H9 (cell line): ENCODE measurements at regions not wholly inside any gene's neighbourhood (a gene's known extent, or its start where the extent isn't known, plus 50 kb on each side); places are given as distances from the start of the nearest gene placed in this dataset.

ENCODE experiments used
- DNase-seq: peaks from one replicate; pipeline ENCODE4 v3.0.0-alpha.2; 2017
- H2AFZ ChIP-seq: one replicate; pipeline ENCODE4 v1.6.1; 2013; ENCODE audit warnings: mild to moderate bottlenecking, low read length, control low read depth, moderate library complexity
- H2AK5ac ChIP-seq: 2 replicates; pipeline ENCODE4 v1.6.1; 2013; ENCODE audit warnings: low read length, control low read depth, mixed read lengths; ENCODE audit not compliant: insufficient read length
- H2BK120ac ChIP-seq: one replicate; pipeline ENCODE4 v1.6.1; 2013; ENCODE audit warnings: low read depth, mild to moderate bottlenecking, low read length, control low read depth, inconsistent platforms; ENCODE audit not compliant: poor library complexity, severe bottlenecking
- H2BK12ac ChIP-seq: 2 replicates; pipeline ENCODE4 v1.6.1; 2013; ENCODE audit warnings: low read length, control low read depth, mixed read lengths, low read depth; ENCODE audit not compliant: insufficient read length
- H2BK15ac ChIP-seq: 2 replicates; pipeline ENCODE4 v1.6.1; 2013; ENCODE audit warnings: low read depth, low read length, control low read depth
- H2BK20ac ChIP-seq: one replicate; pipeline ENCODE4 v1.6.1; 2013; ENCODE audit warnings: low read depth, mild to moderate bottlenecking, low read length, control low read depth, inconsistent platforms; ENCODE audit not compliant: poor library complexity, severe bottlenecking
- H2BK5ac ChIP-seq: 2 replicates; pipeline ENCODE4 v1.6.1; 2013; ENCODE audit warnings: low read length, control low read depth, mixed read lengths; ENCODE audit not compliant: insufficient read length
- H3K14ac ChIP-seq: 2 replicates; pipeline ENCODE4 v1.6.1; 2013; ENCODE audit warnings: low read length, control low read depth; ENCODE audit not compliant: insufficient read depth
- H3K18ac ChIP-seq: 2 replicates; pipeline ENCODE4 v1.6.1; 2013; ENCODE audit warnings: low read depth, mild to moderate bottlenecking, mixed read lengths, low read length, control low read depth; ENCODE audit not compliant: insufficient read length
- H3K23ac ChIP-seq: 2 replicates; pipeline ENCODE4 v1.6.1; 2013; ENCODE audit warnings: low read length, control low read depth, mixed read lengths, low read depth; ENCODE audit not compliant: insufficient read length
- H3K23me2 ChIP-seq: 2 replicates; pipeline ENCODE4 v1.6.1; 2013; ENCODE audit warnings: low read depth, mild to moderate bottlenecking, mixed read lengths, low read length, control low read depth; ENCODE audit not compliant: insufficient read length, poor library complexity, severe bottlenecking
- H3K27ac ChIP-seq: 2 replicates; pipeline ENCODE4 v1.5.1; 2013; ENCODE audit warnings: low read length, control low read depth, mixed read lengths, low read depth; ENCODE audit not compliant: insufficient read length
- H3K27me3 ChIP-seq: 2 replicates; pipeline ENCODE4 v1.6.1; 2013; ENCODE audit warnings: low read length, control low read depth, inconsistent platforms; ENCODE audit not compliant: insufficient read depth
- H3K4ac ChIP-seq: 2 replicates; pipeline ENCODE4 v1.6.1; 2013; ENCODE audit warnings: low read depth, mild to moderate bottlenecking, control low read depth, inconsistent platforms, low read length, moderate library complexity
- H3K4me1 ChIP-seq: 2 replicates; pipeline ENCODE4 v1.6.1; 2013; ENCODE audit warnings: low read length, control low read depth, inconsistent platforms; ENCODE audit not compliant: insufficient read depth
- H3K4me2 ChIP-seq: 2 replicates; pipeline ENCODE4 v1.6.1; 2013; ENCODE audit warnings: low read length, control low read depth, mixed read lengths; ENCODE audit not compliant: insufficient read length, insufficient read depth
- H3K56ac ChIP-seq: 2 replicates; pipeline ENCODE4 v1.6.1; 2013; ENCODE audit warnings: low read depth, mild to moderate bottlenecking, mixed read lengths, low read length, control low read depth; ENCODE audit not compliant: insufficient read length
- H3K79me1 ChIP-seq: 2 replicates; pipeline ENCODE4 v1.6.1; 2013; ENCODE audit warnings: low read depth, mild to moderate bottlenecking, moderate library complexity, low read length, control low read depth, inconsistent platforms; ENCODE audit not compliant: insufficient read depth, poor library complexity, severe bottlenecking
- H3K79me2 ChIP-seq: 2 replicates; pipeline ENCODE4 v1.6.1; 2013; ENCODE audit warnings: low read length, control low read depth, inconsistent platforms; ENCODE audit not compliant: insufficient read depth
- H3K9ac ChIP-seq: 2 replicates; pipeline ENCODE4 v1.6.1; 2013; ENCODE audit warnings: low read length, control low read depth, mixed read lengths; ENCODE audit not compliant: insufficient read length; ENCODE audit errors: extremely low read depth
- H3K9me3 ChIP-seq: one replicate; pipeline ENCODE4 v1.6.1; 2013; ENCODE audit warnings: low read depth, low read length, inconsistent platforms; ENCODE audit not compliant: control insufficient read depth
- H3T11ph ChIP-seq: one replicate; pipeline ENCODE4 v1.6.1; 2013; ENCODE audit warnings: mild to moderate bottlenecking, low read length, control low read depth, inconsistent platforms
- H4K20me1 ChIP-seq: one replicate; pipeline ENCODE4 v1.6.1; 2013; ENCODE audit not compliant: control insufficient read depth, insufficient read length, insufficient read depth
- H4K5ac ChIP-seq: 2 replicates; pipeline ENCODE4 v1.6.1; 2013; ENCODE audit warnings: low read depth, mild to moderate bottlenecking, mixed read lengths, low read length, control low read depth; ENCODE audit not compliant: insufficient read length
- H4K8ac ChIP-seq: replicated peaks from 2 replicates; pipeline ENCODE4 v1.6.1; 2013; ENCODE audit warnings: low read length, control low read depth, mixed read lengths, low read depth; ENCODE audit not compliant: insufficient read length
- H4K91ac ChIP-seq: 2 replicates; pipeline ENCODE4 v1.6.1; 2013; ENCODE audit warnings: low read depth, mild to moderate bottlenecking, moderate library complexity, mixed read lengths, low read length, control low read depth; ENCODE audit not compliant: insufficient read length
- H3K27ac Mint-ChIP-seq, 3 experiments: 2 replicates in 2 of 3; 3 replicates in 1 of 3; pipeline ENCODE4 v1.8.0; 2020 to 2021; ENCODE audit warnings: mixed read lengths in 3 of 3, mild to moderate bottlenecking in 1 of 3, moderate library complexity in 1 of 3
- H3K27me3 Mint-ChIP-seq: 2 replicates; pipeline ENCODE4 v1.8.0; 2021; ENCODE audit warnings: low read depth, mild to moderate bottlenecking, moderate library complexity, mixed read lengths
- H3K36me3 Mint-ChIP-seq, 3 experiments: 2 replicates in 2 of 3; 3 replicates in 1 of 3; pipeline ENCODE4 v1.8.0; 2020 to 2021; ENCODE audit warnings: low read depth in 3 of 3, mixed read lengths in 3 of 3; ENCODE audit not compliant: insufficient read depth in 1 of 3
- H3K4me1 Mint-ChIP-seq, 2 experiments: 2 replicates each; pipeline ENCODE4 v1.8.0; 2020; ENCODE audit warnings: mixed read lengths in 2 of 2
- H3K4me3 Mint-ChIP-seq, 2 experiments: 2 replicates in 1 of 2; 3 replicates in 1 of 2; pipeline ENCODE4 v1.8.0; 2020 to 2021; ENCODE audit warnings: mild to moderate bottlenecking in 2 of 2, mixed read lengths in 2 of 2, moderate library complexity in 1 of 2
- H3K9me3 Mint-ChIP-seq, 2 experiments: 2 replicates in 1 of 2; 3 replicates in 1 of 2; pipeline ENCODE4 v1.8.0; 2020; ENCODE audit warnings: mild to moderate bottlenecking in 2 of 2, mixed read lengths in 2 of 2, moderate library complexity in 1 of 2
- CTCF ChIP-seq: fragments of 200-600 bp; sonication (generic); conservative IDR thresholded peaks from 3 replicates; pipeline ENCODE4 v1.8.0; 2021; ENCODE audit warnings: antibody characterized with exemption, mild to moderate bottlenecking

GRCh38 chrX:112527903-112528302 lies 151.8 kb downstream of the LHFPL1 start:
- Histone ChIP-seq H2BK120ac (no peak overlapping the region), H4K5ac (no peak overlapping the region), H2AK5ac (no peak overlapping the region), H3K23me2 (no peaks in the 10 kb centered on the region), H4K8ac (no peak overlapping the region), H3T11ph (no peak overlapping the region), H2BK5ac (no peak overlapping the region), H3K14ac (no peak overlapping the region), H2BK20ac (no peak overlapping the region), H2AFZ (no peak overlapping the region), H3K27me3 (no peaks in the 10 kb centered on the region), H3K9ac (no peak overlapping the region), H3K18ac (no peak overlapping the region), H2BK12ac (no peak overlapping the region), H3K9me3 (no peaks in the 10 kb centered on the region), H3K4me1 (no peaks in the 10 kb centered on the region), H4K20me1 (no peaks in the 10 kb centered on the region), H4K91ac (no peak overlapping the region), H3K79me1 (no peaks in the 10 kb centered on the region), H3K4ac (no peak overlapping the region), H3K23ac (no peak overlapping the region), H3K27ac (no peak overlapping the region), H3K79me2 (no peaks in the 10 kb centered on the region), H2BK15ac (no peak overlapping the region), H3K56ac (no peak overlapping the region), H3K4me2 (no peak overlapping the region)
- no peak overlapping the region; a peak in 1 of 7 replicates for H3K27ac Mint-ChIP-seq
- H3K36me3 Mint-ChIP-seq = peaks cover 19 to 39% (median 27%) of the 10 kb centered on the region in 3 experiments
- H3K9me3 Mint-ChIP-seq = peaks cover 30 to 36% of the 10 kb centered on the region in 2 experiments
- DNase-seq = no peak
- peaks cover 3% of the 10 kb centered on the region for H3K27me3 Mint-ChIP-seq
- no peak for TF ChIP-seq CTCF
- peaks cover 12 to 16% of the 10 kb centered on the region in 2 experiments for H3K4me1 Mint-ChIP-seq
- H3K4me3 Mint-ChIP-seq = no peak overlapping the region
